Kidney epithelial cell (primary cell): ENCODE measurements at regions not wholly inside any gene's neighbourhood (a gene's known extent, or its start where the extent isn't known, plus 50 kb on each side); places are given as distances from the start of the nearest gene placed in this dataset.

Source experiments
- DNase-seq: peaks from one replicate; pipeline ENCODE4 v3.0.0-alpha.2; 2010; ENCODE audit warnings: low read depth
- H3K27me3 ChIP-seq: 2 replicates; pipeline ENCODE4 v1.6.0; 2011; ENCODE audit warnings: low read length; ENCODE audit not compliant: control insufficient read depth, insufficient read depth
- H3K36me3 ChIP-seq: 2 replicates; pipeline ENCODE4 v1.5.1; 2011; ENCODE audit warnings: low read length; ENCODE audit not compliant: control insufficient read depth, insufficient read depth
- H3K4me3 ChIP-seq: 2 replicates; pipeline ENCODE4 v1.5.1; 2011; ENCODE audit warnings: low read depth, mild to moderate bottlenecking, control low read depth, low read length
- CTCF ChIP-seq: IDR thresholded peaks from 2 replicates; pipeline ENCODE4 v1.5.1; 2011; ENCODE audit warnings: mild to moderate bottlenecking, moderate library complexity, low read length, control low read depth, inconsistent platforms; ENCODE audit not compliant: insufficient read depth, poor library complexity, severe bottlenecking

GRCh38 chr6:74939151-74939708 is 266.6 kb downstream of the COL12A1 start:
- Histone ChIP-seq H3K36me3 (no peaks in the 10 kb centered on the region), H3K27me3 (no peaks in the 10 kb centered on the region), H3K4me3 (no peak overlapping the region)
- TF ChIP-seq CTCF = no peak
- DNase-seq = no peak

GRCh38 chr6:74937936-74938335 is 267.9 kb downstream of the COL12A1 start:
- H3K36me3 ChIP-seq = no peaks in the 10 kb centered on the region
- H3K27me3 ChIP-seq = no peaks in the 10 kb centered on the region
- no peak for DNase-seq
- no peak overlapping the region for H3K4me3 ChIP-seq
- no peak for TF ChIP-seq CTCF

GRCh38 chr6:74936886-74937285 is 269.0 kb downstream of the COL12A1 start:
- Histone ChIP-seq H3K27me3 (no peaks in the 10 kb centered on the region), H3K4me3 (no peak overlapping the region), H3K36me3 (no peaks in the 10 kb centered on the region)
- no peak for DNase-seq
- TF ChIP-seq CTCF = no peak

GRCh38 chr6:74932232-74932888 is 273.5 kb downstream of the COL12A1 start:
- no peak for TF ChIP-seq CTCF
- no peaks in the 10 kb centered on the region for H3K27me3 ChIP-seq
- H3K4me3 ChIP-seq = no peak overlapping the region
- no peaks in the 10 kb centered on the region for H3K36me3 ChIP-seq
- DNase-seq = no peak

- DNase-seq = no peak
- Histone ChIP-seq H3K27me3 (no peaks in the 10 kb centered on the region), H3K4me3 (no peak overlapping the region), H3K36me3 (no peaks in the 10 kb centered on the region)
- no peak for TF ChIP-seq CTCF
Measured at GRCh38 chr6:74931558-74931957, 274.3 kb downstream of the COL12A1 start.

- H3K27me3 ChIP-seq = no peaks in the 10 kb centered on the region
- no peak for DNase-seq
- H3K4me3 ChIP-seq = no peak overlapping the region
- no peaks in the 10 kb centered on the region for H3K36me3 ChIP-seq
- no peak for TF ChIP-seq CTCF
Measured at GRCh38 chr6:74928203-74928602, 277.6 kb downstream of the COL12A1 start.
